ENCODE measurements at regions not wholly inside any gene's neighbourhood (a gene's known extent, or its start where the extent isn't known, plus 50 kb on each side); places are given as distances from the start of the nearest gene placed in this dataset.

GRCh38 chr4:163233321-163233720, 66.6 kb upstream of the NAF1 start:
- no peak for TF ChIP-seq E2F6 (IDR thresholded peaks at IDR 0.05; ENCODE audit: borderline replicate concordance, low read depth)
- no peak for TF ChIP-seq SREBF2 (IDR thresholded peaks at IDR 0.05)
- TF ChIP-seq CBX8 (IDR thresholded peaks at IDR 0.05): no peak
- no peak for TF ChIP-seq KDM1A (IDR thresholded peaks at IDR 0.05; ENCODE audit: low read depth)
- no peak for TF ChIP-seq RFX5 (IDR thresholded peaks at IDR 0.05)

Measured in A549 (cell line).